Lung (tissue), 11 donors: ENCODE measurements at regions not wholly inside any gene's neighbourhood (a gene's known extent, or its start where the extent isn't known, plus 50 kb on each side); places are given as distances from the start of the nearest gene placed in this dataset.

Source experiments
- ATAC-seq: fragments of 200-7000 bp; cut with Tn5 transposase; one replicate; pipeline ENCODE4 v1.9.1; 2020; ENCODE audit warnings: moderate number of reproducible peaks; ENCODE audit not compliant: insufficient read depth, low FRiP score
- DNase-seq, 3 donors: peaks; one replicate each; pipeline ENCODE4 v3.0.0-alpha.2; 2013 to 2017
- H3K27ac ChIP-seq, 2 donors: one replicate each; pipeline ENCODE4 v1.5.1; 2013; ENCODE audit warnings: mild to moderate bottlenecking in 2 of 2, moderate library complexity in 2 of 2, control low read depth in 1 of 2, inconsistent platforms in 1 of 2, low read depth in 1 of 2, low read length in 1 of 2
- H3K27me3 ChIP-seq, 3 donors: one replicate each; pipeline ENCODE4 v1.5.1; 2013; ENCODE audit warnings: low read length in 2 of 3; ENCODE audit not compliant: control insufficient read depth in 3 of 3, insufficient read depth in 3 of 3
- H3K36me3 ChIP-seq, 4 donors: one replicate each; pipeline ENCODE4 v1.5.1; 2013; ENCODE audit warnings: low read length in 4 of 4, mild to moderate bottlenecking in 1 of 4, moderate library complexity in 1 of 4; ENCODE audit not compliant: control insufficient read depth in 4 of 4, insufficient read depth in 4 of 4
- H3K4me1 ChIP-seq, 5 donors: one replicate each; pipeline ENCODE4 v1.5.1; 2013; ENCODE audit warnings: low read length in 5 of 5, mild to moderate bottlenecking in 2 of 5, moderate library complexity in 1 of 5; ENCODE audit not compliant: control insufficient read depth in 5 of 5, insufficient read depth in 5 of 5
- H3K4me3 ChIP-seq: one replicate; pipeline ENCODE4 v1.5.1; 2013; ENCODE audit warnings: mild to moderate bottlenecking, control low read depth, moderate library complexity
- H3K9ac ChIP-seq, 2 donors: one replicate each; pipeline ENCODE4 v1.5.1; 2013; ENCODE audit warnings: low read length in 2 of 2, control low read depth in 1 of 2; ENCODE audit not compliant: insufficient read depth in 1 of 2
- H3K9me3 ChIP-seq, 4 donors: one replicate each; pipeline ENCODE4 v1.5.1; 2013; ENCODE audit warnings: low read length in 3 of 4, mild to moderate bottlenecking in 1 of 4, moderate library complexity in 1 of 4; ENCODE audit not compliant: control insufficient read depth in 4 of 4, insufficient read depth in 3 of 4
- CTCF ChIP-seq: IDR thresholded peaks from 2 replicates; pipeline ENCODE4 v1.5.1; 2012; ENCODE audit warnings: mild to moderate bottlenecking; ENCODE audit errors: control extremely low read depth, extremely low read depth
- WGBS, 2 donors: extraction: QIAGEN DNeasy Blood & Tissue Kit; methylation state at CpG; one replicate each; pipeline ENCODE4 v1.1.7; 2013; 5-methylcytosine and 5-hydroxymethylcytosine counted together
- donor health status: control.
- donor health status: control.
- donor health status: Bipolar disorder and iron deficiency.
- donor health status: healthy.
- donor health status: DM: yes; HTN: yes; CAD: no.

- H3K27ac ChIP-seq, result no peak overlapping the region
- 83 to 90% methylated on average over 5 of the region's 5 CpGs for WGBS, 2 donors
- peaks cover 0 to under 1% (median 0%) of the 10 kb centered on the region in 3 donors for H3K27me3 ChIP-seq
- ATAC-seq (no peak), DNase-seq (no peak)
- no peak overlapping the region for H3K9ac ChIP-seq
- H3K4me1 ChIP-seq, result no peaks in the 10 kb centered on the region
- no peaks in the 10 kb centered on the region for H3K36me3 ChIP-seq
- no peak overlapping the region for H3K4me3 ChIP-seq
- TF ChIP-seq CTCF, result no peak
- no peaks in the 10 kb centered on the region for H3K9me3 ChIP-seq
These were observed 182.6 kb upstream of the CHAC2 start for GRCh38 chr2:53584986-53585385.

DNA sequence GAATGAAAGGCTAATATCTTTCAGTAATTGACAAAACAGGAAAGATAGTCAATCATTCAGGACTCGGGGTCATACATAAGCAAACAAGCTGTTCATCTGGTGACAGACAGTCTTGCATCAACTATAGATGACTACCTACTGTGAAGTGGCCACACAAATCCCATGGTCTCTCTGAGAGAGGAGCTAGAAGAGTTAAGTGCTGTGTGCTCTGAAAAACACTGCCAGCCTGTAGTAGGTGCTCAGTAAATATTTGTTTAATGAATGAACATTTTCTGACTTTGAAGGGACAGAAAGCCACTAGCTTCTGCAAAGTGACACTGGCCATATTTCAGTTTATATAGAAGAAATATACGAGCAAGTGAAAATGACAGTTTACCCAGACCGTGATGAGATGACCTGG is 184.0 kb upstream of the CHAC2 start:
- Histone ChIP-seq H3K36me3 (no peaks in the 10 kb centered on the region), H3K4me1 (no peaks in the 10 kb centered on the region), H3K27me3 (peaks cover 0 to 2% (median 0%) of the 10 kb centered on the region in 3 donors), H3K9me3 (no peaks in the 10 kb centered on the region), H3K27ac (no peak overlapping the region), H3K9ac (no peak overlapping the region), H3K4me3 (no peak overlapping the region)
- WGBS, 2 donors, result 71 to 80% methylated on average over 3 of the region's 3 CpGs
- no peak for TF ChIP-seq CTCF
- DNase-seq (no peak), ATAC-seq (no peak)

DNA sequence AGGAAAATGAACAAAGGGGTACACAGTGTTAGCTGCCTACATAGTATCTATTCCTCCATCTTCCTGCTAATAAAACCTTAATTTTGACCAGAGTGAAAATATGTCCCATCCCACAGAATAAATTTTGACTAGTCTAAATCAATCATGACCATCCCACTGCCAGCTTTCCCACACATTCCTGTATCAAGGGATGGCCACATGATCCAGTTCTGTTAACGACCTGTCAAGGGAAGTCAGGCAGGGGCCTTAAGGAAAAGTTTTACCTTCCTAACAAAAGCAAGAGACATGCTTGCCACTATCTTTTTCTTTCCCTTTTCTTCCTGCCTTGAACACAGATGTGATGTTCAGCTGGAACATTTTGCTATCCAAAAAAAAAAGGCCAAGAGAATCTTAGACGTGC is 185.0 kb upstream of the CHAC2 start:
- no peak for DNase-seq
- Histone ChIP-seq H3K27ac (no peak overlapping the region), H3K27me3 (peaks cover 0 to 2% (median 0%) of the 10 kb centered on the region in 3 donors), H3K9me3 (no peaks in the 10 kb centered on the region), H3K4me1 (no peaks in the 10 kb centered on the region), H3K9ac (no peak overlapping the region), H3K4me3 (no peak overlapping the region), H3K36me3 (no peaks in the 10 kb centered on the region)
- no peak for TF ChIP-seq CTCF
- ATAC-seq, result no peak
- WGBS, 2 donors, result 56 to 75% methylated on average over 2 of the region's 2 CpGs

DNA sequence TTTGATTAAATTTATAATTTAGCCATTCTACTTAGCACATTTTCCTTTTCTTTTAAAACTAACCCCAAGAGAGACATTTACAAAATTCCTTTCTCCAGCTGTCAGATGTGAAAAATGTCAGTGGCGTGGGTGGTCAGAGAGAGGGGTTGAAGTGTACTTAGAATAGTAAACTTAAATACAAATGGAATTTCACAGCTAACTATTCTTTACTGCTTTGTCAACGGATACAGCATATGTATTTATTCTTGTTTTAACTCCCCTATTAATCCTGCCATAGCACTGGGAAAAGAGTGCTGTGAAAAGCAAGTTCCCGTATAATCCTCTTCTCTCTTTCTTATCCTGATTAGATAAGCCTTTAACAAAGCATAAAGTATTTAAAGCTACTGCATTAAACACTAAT is 191.4 kb upstream of the CHAC2 start:
- H3K4me1 ChIP-seq, result peaks cover 0 to 9% (median 0%) of the 10 kb centered on the region in 5 donors
- DNase-seq, result peak in 2 of 3 donors; percentile 19 to 29
- no peak overlapping the region for H3K4me3 ChIP-seq
- 52 to 69% methylated on average over 3 of the region's 3 CpGs for WGBS, 2 donors
- no peak for TF ChIP-seq CTCF
- no peak for ATAC-seq
- no peaks in the 10 kb centered on the region for H3K9me3 ChIP-seq
- H3K9ac ChIP-seq, result no peak overlapping the region
- peaks cover 0 to 2% (median 0%) of the 10 kb centered on the region in 3 donors for H3K27me3 ChIP-seq
- no peak overlapping the region for H3K27ac ChIP-seq
- H3K36me3 ChIP-seq, result no peaks in the 10 kb centered on the region
